ENCODE measurements at regions not wholly inside any gene's neighbourhood (a gene's known extent, or its start where the extent isn't known, plus 50 kb on each side); places are given as distances from the start of the nearest gene placed in this dataset.

- Histone ChIP-seq H3K9me3 (ENCODE audit: control insufficient read depth, insufficient read depth, low read length) (no peaks in the 10 kb centered on the region), H3K18ac (ENCODE audit: low read depth, low read length) (no peak overlapping the region), H3K36me3 (ENCODE audit: control insufficient read depth, insufficient read depth, low read length) (no peaks in the 10 kb centered on the region), H2BK120ac (ENCODE audit: low read depth, low read length) (no peak overlapping the region; the same call in 1 of the 2 replicates), H2AK9ac (replicated peaks; ENCODE audit: low read depth, low read length, poor library complexity) (no peak overlapping the region), H2AK5ac (ENCODE audit: low read depth, low read length) (0 out of 2 replicates have a peak overlapping the region, but pooled peaks have one; percentile 14), H4K5ac (ENCODE audit: low read depth, low read length) (no peak overlapping the region; the same call in 1 of the 2 replicates), H3K27me3 (ENCODE audit: control insufficient read depth, insufficient read depth, low read length) (no peaks in the 10 kb centered on the region), H2BK5ac (ENCODE audit: low read depth, low read length, poor library complexity, severe bottlenecking) (no peak overlapping the region), H2BK15ac (ENCODE audit: low read depth, low read length) (no peak overlapping the region), H4K8ac (ENCODE audit: low read depth in 2 of 2, low read length in 2 of 2) (0 out of 4 replicates have a peak overlapping the region, but pooled peaks of 1 of the 2 experiments have one; percentile 15), H3K4me3 (ENCODE audit: insufficient read depth, low read depth, low read length) (no peak overlapping the region), H3K4me2 (ENCODE audit: low read depth, low read length) (no peak overlapping the region), H3K4me1 (ENCODE audit: control insufficient read depth, insufficient read depth, low read length) (peaks cover 6% of the 10 kb centered on the region), H3K27ac (ENCODE audit: insufficient read depth, low read length) (no peak overlapping the region), H4K91ac (ENCODE audit: insufficient read depth, low read depth, low read length) (no peak overlapping the region), H3K79me1 (ENCODE audit: low read depth in 1 of 2, low read length in 2 of 2) (no peaks in the 10 kb centered on the region), H2AFZ (replicated peaks; ENCODE audit: low read length, poor library complexity) (no peak overlapping the region), H3K14ac (replicated peaks; ENCODE audit: low read depth, low read length) (no peak overlapping the region), H3K56ac (ENCODE audit: extremely low read depth, insufficient read depth, low read length) (no peak overlapping the region), H3K4ac (ENCODE audit: low read depth, low read length) (no peak overlapping the region), H3K9me1 (ENCODE audit: insufficient read depth, low read length) (peaks cover 16% of the 10 kb centered on the region), H3K9ac (ENCODE audit: low read depth, low read length) (no peak overlapping the region), H3K23ac (ENCODE audit: low read depth, low read length) (no peak overlapping the region), H2BK20ac (ENCODE audit: low read depth, low read length) (no peak overlapping the region), H4K20me1 (ENCODE audit: insufficient read depth, low read length) (no peaks in the 10 kb centered on the region)
- WGBS, 2 experiments (ENCODE audit: extremely low coverage in 2 of 2, insufficient read length in 1 of 2) = 67% methylated on average over 4 of the region's 4 CpGs; no CpG with 5 or more reads in 1 of the 2 experiments
- ChIA-PET POLR2A (ENCODE audit: unreplicated experiment) (no interaction called here), CTCF (interaction anchor here (0.6 to 0.9 kb wide), 2 partner anchors 14 to 926 kb away, joined by 3 to 9 read pairs; no protein-coding TSS in a partner anchor)
- dilution Hi-C loops (cut with HindIII; ENCODE audit: low sequenced_read_pairs, unreplicated experiment) = no loop called here
- TF ChIP-seq FOS (IDR thresholded peaks at IDR 0.05; ENCODE audit: low read depth, low read length) = no peak
- TF ChIP-seq RAD21 (IDR thresholded peaks at IDR 0.05; ENCODE audit: low read length) = no peak
- TF ChIP-seq BHLHE40 (IDR thresholded peaks at IDR 0.05; ENCODE audit: low read depth, low read length) = no peak
- TF ChIP-seq CTCF (conservative IDR thresholded peaks at IDR 0.05; ENCODE audit: low read depth, low read length) = no peak
- no peak for TF ChIP-seq MAZ (IDR thresholded peaks at IDR 0.05; ENCODE audit: borderline replicate concordance, low read depth, low read length)
- TF ChIP-seq MXI1 (IDR thresholded peaks at IDR 0.05; ENCODE audit: borderline replicate concordance, low read depth, low read length) = no peak
- no peak for TF ChIP-seq USF2 (IDR thresholded peaks at IDR 0.05; ENCODE audit: low read depth, low read length)
- TF ChIP-seq CEBPB (IDR thresholded peaks at IDR 0.05; ENCODE audit: low read depth, low read length) = no peak
- TF ChIP-seq RCOR1 (IDR thresholded peaks at IDR 0.05; ENCODE audit: insufficient replicate concordance, low read length) = no peak
- TF ChIP-seq CHD1 (IDR thresholded peaks at IDR 0.05; ENCODE audit: low read depth, low read length) = no peak
- no peak for TF ChIP-seq NFE2L2 (IDR thresholded peaks at IDR 0.05; ENCODE audit: low read depth, low read length)
- DNase-seq (peak; percentile 20), ATAC-seq (ENCODE audit: low read depth) (no peak)
- in situ Hi-C loops (cut with MboI; ENCODE audit: low sequenced_read_pairs) = no loop called here
- intact Hi-C loops (cut with micrococcal nuclease) = no loop called here
- no TSS peak for BruUV-seq (replicated peaks)
Observed at GRCh38 chr5:175252234-175252805, 191.7 kb downstream of the DRD1 start.
